ENCODE measurements at regions not wholly inside any gene's neighbourhood (a gene's known extent, or its start where the extent isn't known, plus 50 kb on each side); places are given as distances from the start of the nearest gene placed in this dataset.

- Histone ChIP-seq H4K20me1 (ENCODE audit: insufficient read depth, low read length) (no peaks in the 10 kb centered on the region), H3K79me2 (ENCODE audit: low read length) (no peaks in the 10 kb centered on the region), H3K4me2 (ENCODE audit: low read depth, low read length) (no peak overlapping the region), H3K9me2 (replicated peaks; ENCODE audit: insufficient read depth, low read length) (no peaks in the 10 kb centered on the region), H3K27me3 (replicated peaks; ENCODE audit: insufficient read depth, low read length) (no peaks in the 10 kb centered on the region), H3K36me3 (replicated peaks; ENCODE audit: insufficient read depth, low read length) (no peaks in the 10 kb centered on the region), H3K4me3 (ENCODE audit: low read length) (no peak overlapping the region), H3K27ac (ENCODE audit: low read length) (no peak overlapping the region), H3K9ac (ENCODE audit: low read length) (no peak overlapping the region), H2AFZ (ENCODE audit: low read length) (no peak overlapping the region), H3F3A (ENCODE audit: insufficient read depth, low read length) (no peaks in the 10 kb centered on the region), H3K4me1 (ENCODE audit: low read length) (no peaks in the 10 kb centered on the region), H3K9me3 (replicated peaks; ENCODE audit: insufficient read depth, low read length) (no peaks in the 10 kb centered on the region)
- DNase-seq = no peak
- TF ChIP-seq EZH2phosphoT487 (IDR thresholded peaks at IDR 0.05; ENCODE audit: low read length) = no peak
- TF ChIP-seq CTCF (IDR thresholded peaks at IDR 0.05; ENCODE audit: low read length) = no peak
- no peak for TF ChIP-seq EZH2 (optimal IDR thresholded peaks at IDR 0.05; ENCODE audit: low read depth, low read length)
Observed at GRCh38 chr5:21694567-21694966, 1158.6 kb downstream of the CDH12 start.

GRCh38 chr5:21693591-21693990 is 1159.6 kb downstream of the CDH12 start:
- H4K20me1 ChIP-seq (ENCODE audit: insufficient read depth, low read length) = no peaks in the 10 kb centered on the region
- no peak for DNase-seq
- H3K79me2 ChIP-seq (ENCODE audit: low read length) = no peaks in the 10 kb centered on the region
- no peak overlapping the region for H3K4me3 ChIP-seq (ENCODE audit: low read length)
- H3K27me3 ChIP-seq (replicated peaks; ENCODE audit: insufficient read depth, low read length) = no peaks in the 10 kb centered on the region
- H2AFZ ChIP-seq (ENCODE audit: low read length) = no peak overlapping the region
- H3K9me3 ChIP-seq (replicated peaks; ENCODE audit: insufficient read depth, low read length) = no peaks in the 10 kb centered on the region
- H3F3A ChIP-seq (ENCODE audit: insufficient read depth, low read length) = no peaks in the 10 kb centered on the region
- no peak overlapping the region for H3K27ac ChIP-seq (ENCODE audit: low read length)
- no peaks in the 10 kb centered on the region for H3K9me2 ChIP-seq (replicated peaks; ENCODE audit: insufficient read depth, low read length)
- TF ChIP-seq CTCF (IDR thresholded peaks at IDR 0.05; ENCODE audit: low read length) (no peak), EZH2 (optimal IDR thresholded peaks at IDR 0.05; ENCODE audit: low read depth, low read length) (no peak), EZH2phosphoT487 (IDR thresholded peaks at IDR 0.05; ENCODE audit: low read length) (no peak)
- no peak overlapping the region for H3K4me2 ChIP-seq (ENCODE audit: low read depth, low read length)
- no peaks in the 10 kb centered on the region for H3K4me1 ChIP-seq (ENCODE audit: low read length)
- no peaks in the 10 kb centered on the region for H3K36me3 ChIP-seq (replicated peaks; ENCODE audit: insufficient read depth, low read length)
- no peak overlapping the region for H3K9ac ChIP-seq (ENCODE audit: low read length)

GRCh38 chr5:21689587-21689986 is 1163.6 kb downstream of the CDH12 start:
- H3K36me3 ChIP-seq (replicated peaks; ENCODE audit: insufficient read depth, low read length) = no peaks in the 10 kb centered on the region
- no peaks in the 10 kb centered on the region for H3K9me2 ChIP-seq (replicated peaks; ENCODE audit: insufficient read depth, low read length)
- H3K79me2 ChIP-seq (ENCODE audit: low read length) = no peaks in the 10 kb centered on the region
- DNase-seq = no peak
- no peak overlapping the region for H3K4me3 ChIP-seq (ENCODE audit: low read length)
- no peaks in the 10 kb centered on the region for H3K4me1 ChIP-seq (ENCODE audit: low read length)
- no peak for TF ChIP-seq EZH2 (optimal IDR thresholded peaks at IDR 0.05; ENCODE audit: low read depth, low read length)
- TF ChIP-seq EZH2phosphoT487 (IDR thresholded peaks at IDR 0.05; ENCODE audit: low read length) = no peak
- no peak for TF ChIP-seq CTCF (IDR thresholded peaks at IDR 0.05; ENCODE audit: low read length)
- H3K9me3 ChIP-seq (replicated peaks; ENCODE audit: insufficient read depth, low read length) = no peaks in the 10 kb centered on the region
- H3K27ac ChIP-seq (ENCODE audit: low read length) = no peak overlapping the region
- no peaks in the 10 kb centered on the region for H3F3A ChIP-seq (ENCODE audit: insufficient read depth, low read length)
- H3K9ac ChIP-seq (ENCODE audit: low read length) = no peak overlapping the region
- no peak overlapping the region for H2AFZ ChIP-seq (ENCODE audit: low read length)
- H3K4me2 ChIP-seq (ENCODE audit: low read depth, low read length) = no peak overlapping the region
- H4K20me1 ChIP-seq (ENCODE audit: insufficient read depth, low read length) = no peaks in the 10 kb centered on the region
- no peaks in the 10 kb centered on the region for H3K27me3 ChIP-seq (replicated peaks; ENCODE audit: insufficient read depth, low read length)

Data from MM.1S (cell line).